Neural progenitor cell (in vitro differentiated cells): ENCODE measurements at regions not wholly inside any gene's neighbourhood (a gene's known extent, or its start where the extent isn't known, plus 50 kb on each side); places are given as distances from the start of the nearest gene placed in this dataset.
A peak's percentile ranks its signal among the peaks of the same experiment; 100 is the strongest.

Source experiments
- DNase-seq: peaks from one replicate; pipeline ENCODE4 v3.0.0-alpha.2; 2016; ENCODE audit warnings: low spot score
- H2AFZ ChIP-seq: fragments of 200-600 bp; sonication (generic); replicated peaks from 2 replicates; pipeline ENCODE4 v1.6.1; 2016; ENCODE audit warnings: antibody characterized with exemption
- H3F3A ChIP-seq: fragments of 200-600 bp; sonication (generic); 2 replicates; pipeline ENCODE4 v1.6.1; 2016; ENCODE audit warnings: antibody characterized with exemption, low read depth
- H3K27ac ChIP-seq: fragments of 200-600 bp; sonication (generic); 2 replicates; pipeline ENCODE4 v1.5.1; 2016; ENCODE audit warnings: mild to moderate bottlenecking
- H3K27me3 ChIP-seq: fragments of 200-600 bp; sonication (generic); 2 replicates; pipeline ENCODE4 v1.6.1; 2016; ENCODE audit warnings: mild to moderate bottlenecking, moderate library complexity
- H3K36me3 ChIP-seq: fragments of 200-600 bp; sonication (generic); 2 replicates; pipeline ENCODE4 v1.5.1; 2016
- H3K4me1 ChIP-seq: fragments of 200-600 bp; sonication (generic); 2 replicates; pipeline ENCODE4 v1.6.1; 2016; ENCODE audit warnings: mixed run types
- H3K4me2 ChIP-seq: fragments of 200-600 bp; sonication (generic); 2 replicates; pipeline ENCODE4 v1.6.1; 2016
- H3K4me3 ChIP-seq: fragments of 200-600 bp; sonication (generic); 2 replicates; pipeline ENCODE4 v1.5.1; 2016
- H3K79me2 ChIP-seq: fragments of 200-600 bp; sonication (generic); 2 replicates; pipeline ENCODE4 v1.6.1; 2016; ENCODE audit warnings: low read depth
- H3K9ac ChIP-seq: fragments of 200-600 bp; sonication (generic); 2 replicates; pipeline ENCODE4 v1.6.1; 2016
- H3K9me3 ChIP-seq: fragments of 200-600 bp; sonication (generic); 2 replicates; pipeline ENCODE4 v1.5.1; 2016; ENCODE audit warnings: low read depth
- H4K20me1 ChIP-seq: fragments of 200-600 bp; sonication (generic); 2 replicates; pipeline ENCODE4 v1.6.1; 2016; ENCODE audit warnings: low read depth
- H3K27ac Mint-ChIP-seq: 3 replicates; pipeline ENCODE4 v1.8.0; 2021; ENCODE audit warnings: mixed read lengths
- H3K27me3 Mint-ChIP-seq: 2 replicates; pipeline ENCODE4 v1.8.0; 2022; ENCODE audit warnings: low read depth, mild to moderate bottlenecking, inconsistent platforms, moderate library complexity, mixed read lengths; ENCODE audit not compliant: insufficient read depth
- H3K36me3 Mint-ChIP-seq: 3 replicates; pipeline ENCODE4 v1.8.0; 2021; ENCODE audit warnings: mixed read lengths
- H3K4me1 Mint-ChIP-seq: 3 replicates; pipeline ENCODE4 v1.8.0; 2021; ENCODE audit warnings: mixed read lengths
- H3K4me3 Mint-ChIP-seq: 3 replicates; pipeline ENCODE4 v1.8.0; 2021; ENCODE audit warnings: mild to moderate bottlenecking, moderate library complexity, mixed read lengths
- H3K9me3 Mint-ChIP-seq: 3 replicates; pipeline ENCODE4 v1.8.0; 2020; ENCODE audit warnings: mixed read lengths
- CTCF ChIP-seq: fragments of 200-600 bp; sonication (generic); IDR thresholded peaks from 2 replicates; pipeline ENCODE4 v1.5.1; 2017; ENCODE audit warnings: antibody characterized with exemption, mild to moderate bottlenecking
- EZH2 ChIP-seq: fragments of 200-600 bp; sonication (generic); IDR thresholded peaks from 2 replicates; pipeline ENCODE4 v1.6.1; 2017; ENCODE audit warnings: antibody characterized with exemption, mild to moderate bottlenecking, moderate library complexity
- EZH2phosphoT487 ChIP-seq: fragments of 200-600 bp; sonication (generic); IDR thresholded peaks from 2 replicates; pipeline ENCODE4 v1.6.1; 2017; ENCODE audit warnings: antibody characterized with exemption

- H3K27ac Mint-ChIP-seq = no peak overlapping the region
- no peak overlapping the region for H3K27ac ChIP-seq
- H3K27me3 Mint-ChIP-seq = peaks cover 2% of the 10 kb centered on the region
Observed at GRCh38 chr9:126144196-126144595, 182.4 kb upstream of the MVB12B start.

DNA sequence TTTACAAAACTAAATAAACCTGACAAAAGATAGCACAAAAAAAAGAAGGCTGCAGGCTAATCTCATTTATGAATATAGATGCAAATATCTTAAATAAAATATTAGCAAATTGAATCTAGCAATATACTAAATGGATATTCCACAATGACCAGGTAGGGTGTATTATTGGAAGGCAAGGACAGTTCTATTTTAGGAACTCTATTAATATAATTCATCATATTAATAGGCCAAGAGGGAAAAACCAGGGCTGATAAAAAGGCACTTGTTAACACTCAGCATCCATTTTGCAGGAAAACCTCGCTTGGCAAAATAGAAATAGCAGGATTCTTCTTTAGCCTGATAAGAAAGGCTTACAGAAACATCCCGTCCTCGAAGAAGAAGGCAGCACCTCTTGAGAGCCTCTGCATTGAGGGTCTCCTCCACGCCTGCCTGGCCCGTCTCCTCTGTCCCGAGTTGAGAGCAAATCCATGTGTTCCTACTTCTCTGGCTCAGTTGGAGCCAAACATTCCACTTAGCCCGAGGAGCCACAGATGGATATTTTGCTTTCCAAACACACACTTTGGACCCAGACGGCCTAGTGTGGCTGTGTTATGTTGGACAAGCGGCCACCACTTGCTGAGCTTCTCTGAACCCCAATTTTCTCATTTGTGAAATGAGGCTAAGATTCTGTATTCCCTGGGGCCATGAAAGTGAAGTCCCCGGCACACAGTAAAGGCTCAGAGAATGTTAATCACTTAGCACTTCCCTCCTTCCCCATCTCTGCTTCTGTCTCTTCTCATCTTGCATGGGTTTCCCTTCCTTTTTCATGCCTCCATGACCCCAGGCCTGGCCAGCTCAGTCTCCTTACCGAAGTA, 181.8 kb upstream of the MVB12B start:
- Mint-ChIP-seq H3K27me3 (peaks cover 2% of the 10 kb centered on the region), H3K4me1 (peaks cover 6% of the 10 kb centered on the region), H3K4me3 (no peak overlapping the region), H3K27ac (no peak overlapping the region), H3K9me3 (peaks cover 5% of the 10 kb centered on the region), H3K36me3 (no peaks in the 10 kb centered on the region)
- Histone ChIP-seq H3F3A (no peaks in the 10 kb centered on the region), H2AFZ (no peak overlapping the region), H3K36me3 (no peaks in the 10 kb centered on the region), H3K27ac (no peak overlapping the region), H3K4me1 (peaks cover 13% of the 10 kb centered on the region), H3K4me2 (no peak overlapping the region), H3K4me3 (no peak overlapping the region), H4K20me1 (no peaks in the 10 kb centered on the region), H3K9me3 (no peaks in the 10 kb centered on the region), H3K9ac (no peak overlapping the region), H3K79me2 (no peaks in the 10 kb centered on the region), H3K27me3 (peaks cover 17% of the 10 kb centered on the region)
- TF ChIP-seq EZH2 = no peak
- no peak for TF ChIP-seq EZH2phosphoT487
- TF ChIP-seq CTCF = no peak
- no peak for DNase-seq

More at GRCh38 chr9:126144196-126144595, 182.4 kb upstream of the MVB12B start:
- no peak for DNase-seq
- Histone ChIP-seq H3K79me2 (no peaks in the 10 kb centered on the region), H3F3A (no peaks in the 10 kb centered on the region), H3K27me3 (peaks cover 17% of the 10 kb centered on the region), H3K9ac (no peak overlapping the region), H3K4me2 (no peak overlapping the region), H2AFZ (no peak overlapping the region), H3K4me3 (no peak overlapping the region), H3K9me3 (no peaks in the 10 kb centered on the region), H3K4me1 (peaks cover 13% of the 10 kb centered on the region), H4K20me1 (no peaks in the 10 kb centered on the region), H3K36me3 (no peaks in the 10 kb centered on the region)
- no peak overlapping the region for H3K4me3 Mint-ChIP-seq
- TF ChIP-seq EZH2phosphoT487 (no peak), EZH2 (no peak), CTCF (no peak)
- H3K9me3 Mint-ChIP-seq = peaks cover 10% of the 10 kb centered on the region
- peaks cover 6% of the 10 kb centered on the region for H3K4me1 Mint-ChIP-seq
- H3K36me3 Mint-ChIP-seq = no peaks in the 10 kb centered on the region

GRCh38 chr9:126145887-126146253, 180.8 kb upstream of the MVB12B start:
- TF ChIP-seq CTCF = no peak
- TF ChIP-seq EZH2 = no peak
- no peak for TF ChIP-seq EZH2phosphoT487
- H3K4me3 Mint-ChIP-seq = no peak overlapping the region
- H3K27ac Mint-ChIP-seq = no peak overlapping the region
- H3K4me1 Mint-ChIP-seq = peaks cover 13% of the 10 kb centered on the region
- Histone ChIP-seq H3K4me1 (peaks cover 13% of the 10 kb centered on the region), H3K27me3 (peaks cover 17% of the 10 kb centered on the region), H3K9ac (no peak overlapping the region), H3K36me3 (no peaks in the 10 kb centered on the region), H3F3A (no peaks in the 10 kb centered on the region), H4K20me1 (no peaks in the 10 kb centered on the region), H3K79me2 (no peaks in the 10 kb centered on the region), H2AFZ (peak overlapping the region; percentile 98), H3K9me3 (no peaks in the 10 kb centered on the region), H3K4me3 (no peak overlapping the region), H3K4me2 (peak overlapping the region; percentile 56), H3K27ac (no peak overlapping the region)
- H3K9me3 Mint-ChIP-seq = peaks cover 4% of the 10 kb centered on the region
- no peak for DNase-seq
- no peaks in the 10 kb centered on the region for H3K36me3 Mint-ChIP-seq
- H3K27me3 Mint-ChIP-seq = peaks cover 2% of the 10 kb centered on the region
